K562 (cell line): ENCODE measurements at regions not wholly inside any gene's neighbourhood (a gene's known extent, or its start where the extent isn't known, plus 50 kb on each side); places are given as distances from the start of the nearest gene placed in this dataset.

Experiments used
- ATAC-seq: fragments of 200-7000 bp; cut with Tn5 transposase; 3 replicates; pipeline ENCODE4 v1.9.1; 2020; ENCODE audit warnings: moderate library complexity
- BruUV-seq: library from RNA; stranded (reverse); fragments of 400-500 nt; replicated peaks from 2 replicates; lab custom pipeline; 2021; lab: Mats Ljungman, UMichigan
- CTCF ChIA-PET: fragments of 300-600 bp; formaldehyde crosslinking; extraction: SDS; loops from one replicate; lab custom pipeline; 2021; ENCODE audit warnings: low intra/inter-chr PET ratio; lab: Yijun Ruan, JAX
- POLR2A ChIA-PET: fragments of 300-600, 350-650 bp; sonication (Branson Sonifier 250); formaldehyde crosslinking; extraction: SDS; loops from one replicate; lab custom pipeline; 2021; ENCODE audit warnings: antibody characterized with exemption, inconsistent platforms; lab: Yijun Ruan, JAX
- DNase-seq, 4 experiments: peaks; one replicate each; pipeline versions ENCODE4 v3.0.0 to v3.0.0-alpha.2; 2011 to 2018; ENCODE audit warnings: low spot score in 3 of 4, mixed read lengths in 3 of 4; ENCODE audit errors: extremely low read depth in 1 of 4
- FAIRE-seq: peaks from 2 replicates; lab custom pipeline; 2011; peaks lifted over from hg19 to GRCh38; lab: Jason Lieb, UNC
- H2AFZ ChIP-seq: 2 replicates; pipeline ENCODE4 v1.6.0; 2011; ENCODE audit warnings: low read depth, low read length, control low read depth, inconsistent platforms
- H3K27ac ChIP-seq: fragments of 200-600 bp; 3 replicates; pipeline ENCODE4 v1.8.0; 2011; ENCODE audit warnings: low read depth, mild to moderate bottlenecking, control low read depth, inconsistent platforms, low read length, moderate library complexity, mixed read lengths; ENCODE audit errors: extremely low read depth
- H3K27me3 ChIP-seq, 2 experiments: fragments of 300-600 bp in 1 of 2; 2 replicates in 1 of 2; 3 replicates in 1 of 2; pipeline versions ENCODE4 v1.6.0 to v1.8.0; 2011; ENCODE audit warnings: inconsistent platforms in 2 of 2, low read length in 2 of 2, mild to moderate bottlenecking in 1 of 2, mixed read lengths in 1 of 2, moderate library complexity in 1 of 2; ENCODE audit not compliant: control insufficient read depth in 2 of 2, insufficient read depth in 2 of 2
- H3K36me3 ChIP-seq: fragments of 300-600 bp; 3 replicates; pipeline ENCODE4 v1.8.0; 2011; ENCODE audit warnings: mild to moderate bottlenecking, low read length, inconsistent platforms; ENCODE audit not compliant: control insufficient read depth, insufficient read depth
- H3K4me1 ChIP-seq, 2 experiments: fragments of 200-600 bp in 1 of 2; replicated peaks in 1 of 2; 2 replicates in 1 of 2; 3 replicates in 1 of 2; pipeline versions ENCODE4 v1.5.1 to v1.8.0; 2011; ENCODE audit warnings: inconsistent platforms in 2 of 2, low read length in 2 of 2, mild to moderate bottlenecking in 1 of 2, mixed read lengths in 1 of 2, moderate library complexity in 1 of 2; ENCODE audit not compliant: control insufficient read depth in 2 of 2, insufficient read depth in 2 of 2
- H3K4me2 ChIP-seq: 2 replicates; pipeline ENCODE4 v1.6.1; 2011; ENCODE audit warnings: low read length, control low read depth, inconsistent platforms, mixed read lengths; ENCODE audit not compliant: insufficient read depth
- H3K4me3 ChIP-seq: fragments of 200-600 bp; sonication (generic), shearing (Covaris generic); 2 replicates; pipeline ENCODE4 v1.5.1; 2016; ENCODE audit warnings: control low read depth, inconsistent platforms
- H3K79me2 ChIP-seq: fragments of 200-600 bp; 3 replicates; pipeline ENCODE4 v1.8.0; 2011; ENCODE audit warnings: low read length, inconsistent platforms; ENCODE audit not compliant: control insufficient read depth, insufficient read depth
- H3K9ac ChIP-seq, 2 experiments: 2 replicates each; pipeline versions ENCODE4 v1.6.0 to v1.6.1; 2011; ENCODE audit warnings: low read depth in 2 of 2, low read length in 2 of 2, control low read depth in 1 of 2, inconsistent platforms in 1 of 2, mild to moderate bottlenecking in 1 of 2, mixed read lengths in 1 of 2; ENCODE audit not compliant: insufficient read depth in 1 of 2
- H3K9me1 ChIP-seq: one replicate; pipeline ENCODE4 v1.6.0; 2011; ENCODE audit warnings: inconsistent platforms, mild to moderate bottlenecking, low read length, moderate library complexity; ENCODE audit not compliant: control insufficient read depth, insufficient read depth
- H3K9me3 ChIP-seq: replicated peaks from 2 replicates; pipeline ENCODE4 v1.5.1; 2011; ENCODE audit warnings: low read depth, low read length, inconsistent platforms; ENCODE audit not compliant: control insufficient read depth, insufficient read depth
- H4K20me1 ChIP-seq: replicated peaks from 2 replicates; pipeline ENCODE4 v1.6.1; 2011; ENCODE audit warnings: low read length, inconsistent platforms, mixed read lengths; ENCODE audit not compliant: control insufficient read depth, insufficient read depth
- ETS1 ChIP-seq: conservative IDR thresholded peaks from 2 replicates; pipeline ENCODE4 v1.6.1; 2011; ENCODE audit warnings: low read depth, mild to moderate bottlenecking, low read length; ENCODE audit not compliant: control insufficient read depth
- FOXJ3 ChIP-seq: sonication (generic); formaldehyde crosslinking; IDR thresholded peaks from 2 replicates; pipeline ENCODE4 v1.4.0; 2020; ENCODE audit warnings: mild to moderate bottlenecking, missing genetic modification reagents
- FOXM1 ChIP-seq, 2 experiments: fragments of 450-650 bp in 1 of 2; sonication (generic) in 1 of 2; formaldehyde crosslinking in 1 of 2; IDR thresholded peaks; 2 replicates each; pipeline versions ENCODE4 v1.6.1 to v1.9.0; 2017 to 2022; ENCODE audit warnings: low read depth in 2 of 2, mild to moderate bottlenecking in 2 of 2, missing genetic modification reagents in 1 of 2, moderate library complexity in 1 of 2
- PKNOX1 ChIP-seq: fragments of 450-650 bp; IDR thresholded peaks from 2 replicates; pipeline ENCODE4 v1.6.1; 2016
- ZBTB1 ChIP-seq: sonication (generic); formaldehyde crosslinking; IDR thresholded peaks from 2 replicates; pipeline ENCODE4 v1.8.1; 2023; ENCODE audit warnings: missing genetic modification reagents, low read depth, mild to moderate bottlenecking, borderline replicate concordance
- ZNF384 ChIP-seq: IDR thresholded peaks from 2 replicates; pipeline ENCODE4 v1.6.1; 2012; ENCODE audit warnings: low read depth, low read length, improper control_type of control experiment
- WGBS: fragments of 100-300 bp; shearing (Covaris generic); methylation state at CpG from one replicate; pipeline ENCODE4 v1.1.6; 2016; ENCODE audit warnings: low coverage, mixed read lengths; ENCODE audit not compliant: insufficient coverage; ENCODE audit errors: missing lambda C conversion rate; 5-methylcytosine and 5-hydroxymethylcytosine counted together
- in situ Hi-C: fragments of 300-500 bp; cut with MboI; formaldehyde crosslinking; loops from 4 replicates; pipeline ENCODE4 v1.15.0; 2018; ENCODE audit warnings: inconsistent platforms, mixed read lengths
- intact Hi-C: fragments of 100-400 bp; cut with micrococcal nuclease; formaldehyde crosslinking; loops from 2 replicates; pipeline ENCODE4 v1.14.2; 2022

- no peak overlapping the region for H2AFZ ChIP-seq
- no peaks in the 10 kb centered on the region for H3K9me3 ChIP-seq
- no peak for DNase-seq
- H3K79me2 ChIP-seq, result no peaks in the 10 kb centered on the region
- H3K4me3 ChIP-seq, result no peak overlapping the region
- no peaks in the 10 kb centered on the region for H3K27me3 ChIP-seq
- no TSS peak for BruUV-seq
- H3K9me1 ChIP-seq, result no peaks in the 10 kb centered on the region
- H3K27ac ChIP-seq, result no peak overlapping the region
- H4K20me1 ChIP-seq, result no peaks in the 10 kb centered on the region
- WGBS, result 5% methylated on average over 2 of the region's 2 CpGs
- POLR2A ChIA-PET, result no interaction called here
- no peak overlapping the region for H3K4me2 ChIP-seq
- H3K4me1 ChIP-seq, result no peaks in the 10 kb centered on the region; a peak in 1 of 5 replicates
- in situ Hi-C loops (no loop called here), intact Hi-C loops (no loop called here)
- CTCF ChIA-PET, result no interaction called here
- no peaks in the 10 kb centered on the region for H3K36me3 ChIP-seq
- no peak for TF ChIP-seq ZNF384
- no peak for TF ChIP-seq FOXM1 (IDR thresholded peaks at IDR 0.05; ENCODE audit: low read depth)
- TF ChIP-seq FOXM1 (CRISPR knock-in tag; IDR thresholded peaks at IDR 0.05; ENCODE audit: low read depth), result no peak
- TF ChIP-seq FOXJ3 (CRISPR knock-in tag), result no peak
- TF ChIP-seq PKNOX1, result no peak
- TF ChIP-seq ETS1, result no peak
- no peak for TF ChIP-seq ZBTB1
- TF ChIP-seq, all 486 proteins: peak for 0
- H3K9ac ChIP-seq, result no peak overlapping the region
- FAIRE-seq (no peak), ATAC-seq (no peak)
Observed at GRCh38 chr1:221069986-221070385, 190.7 kb downstream of the HLX start.
